GM12878 (cell line): ENCODE measurements at regions not wholly inside any gene's neighbourhood (a gene's known extent, or its start where the extent isn't known, plus 50 kb on each side); places are given as distances from the start of the nearest gene placed in this dataset.

Experiments used
- ATAC-seq: fragments of 200-7000 bp; cut with Tn5 transposase; 3 replicates; pipeline ENCODE4 v1.9.1; 2020; ENCODE audit warnings: mild to moderate bottlenecking, moderate library complexity
- BruUV-seq: library from RNA; stranded (reverse); fragments of 400-500 nt; replicated peaks from 2 replicates; lab custom pipeline; 2021; lab: Mats Ljungman, UMichigan
- CTCF ChIA-PET: fragments of 300-600 bp; sonication (Branson Sonifier 250); formaldehyde crosslinking; extraction: SDS; loops from one replicate; lab custom pipeline; 2021; ENCODE audit warnings: inconsistent platforms; lab: Yijun Ruan, JAX
- POLR2A ChIA-PET: fragments of 350-600 bp; formaldehyde crosslinking; extraction: SDS; loops from one replicate; lab custom pipeline; 2021; ENCODE audit warnings: inconsistent platforms; lab: Charles Lee
- RAD21 ChIA-PET: fragments of 300-600 bp; sonication (Branson Sonifier 250); formaldehyde crosslinking; loops from one replicate; lab custom pipeline; 2023; ENCODE audit warnings: antibody characterized with exemption; ENCODE audit not compliant: unreplicated experiment; lab: Charles Lee
- SMC1A ChIA-PET: fragments of 300-600 bp; sonication (Branson Sonifier 250); formaldehyde crosslinking; loops from one replicate; lab custom pipeline; 2023; ENCODE audit not compliant: unreplicated experiment, uncharacterized antibody; lab: Charles Lee
- DNase-seq: peaks from one replicate; pipeline ENCODE4 v3.0.0-alpha.2; 2011; ENCODE audit warnings: low read depth, low spot score
- FAIRE-seq: peaks from 3 replicates; lab custom pipeline; 2011; peaks lifted over from hg19 to GRCh38; lab: Jason Lieb, UNC
- H2AFZ ChIP-seq: 2 replicates; pipeline ENCODE4 v1.6.0; 2011; ENCODE audit warnings: low read depth, low read length, control low read depth; ENCODE audit not compliant: control insufficient read depth
- H3K27ac ChIP-seq: 2 replicates; pipeline ENCODE4 v1.5.1; 2011; ENCODE audit warnings: control low read depth; ENCODE audit not compliant: control insufficient read depth, insufficient read depth
- H3K27me3 ChIP-seq, 2 experiments: replicated peaks in 1 of 2; 2 replicates each; pipeline versions ENCODE4 v1.6.0 to v1.6.1; 2011; ENCODE audit warnings: low read length in 1 of 2; ENCODE audit not compliant: control insufficient read depth in 2 of 2, insufficient read depth in 2 of 2
- H3K36me3 ChIP-seq, 2 experiments: 2 replicates each; pipeline ENCODE4 v1.5.1; 2011; ENCODE audit warnings: low read length in 1 of 2; ENCODE audit not compliant: control insufficient read depth in 2 of 2, insufficient read depth in 2 of 2
- H3K4me1 ChIP-seq: 2 replicates; pipeline ENCODE4 v1.6.1; 2011; ENCODE audit warnings: mild to moderate bottlenecking, low read length, moderate library complexity, mixed read lengths; ENCODE audit not compliant: control insufficient read depth, insufficient read depth
- H3K4me2 ChIP-seq: 2 replicates; pipeline ENCODE4 v1.6.0; 2011; ENCODE audit warnings: control low read depth; ENCODE audit not compliant: control insufficient read depth, insufficient read depth
- H3K4me3 ChIP-seq: fragments of 200-600 bp; sonication (generic); 2 replicates; pipeline ENCODE4 v1.5.1; 2016
- H3K79me2 ChIP-seq: 2 replicates; pipeline ENCODE4 v1.6.0; 2011; ENCODE audit warnings: low read length; ENCODE audit not compliant: control insufficient read depth, insufficient read depth
- H3K9ac ChIP-seq: 2 replicates; pipeline ENCODE4 v1.8.0; 2011; ENCODE audit warnings: low read length, control low read depth, mixed read lengths; ENCODE audit not compliant: control insufficient read depth, insufficient read depth
- H3K9me3 ChIP-seq: replicated peaks from 3 replicates; pipeline ENCODE4 v1.5.1; 2011; ENCODE audit warnings: mild to moderate bottlenecking, low read length; ENCODE audit not compliant: control insufficient read depth, insufficient read depth
- H4K20me1 ChIP-seq: 2 replicates; pipeline ENCODE4 v1.6.0; 2011; ENCODE audit not compliant: control insufficient read depth, insufficient read depth
- BHLHE40 ChIP-seq, 2 experiments: fragments of 450-650 bp in 1 of 2; IDR thresholded peaks; 2 replicates each; pipeline ENCODE4 v1.6.1; 2011 to 2017; ENCODE audit warnings: low read depth in 2 of 2, borderline replicate concordance in 1 of 2, improper control_type of control experiment in 1 of 2, low read length in 1 of 2, mild to moderate bottlenecking in 1 of 2
- E2F8 ChIP-seq: fragments of 450-650 bp; IDR thresholded peaks from 2 replicates; pipeline ENCODE4 v1.6.1; 2018; ENCODE audit warnings: mild to moderate bottlenecking, low read depth, moderate library complexity; ENCODE audit not compliant: partially characterized antibody
- HDAC2 ChIP-seq: fragments of 200-600 bp; sonication (generic); IDR thresholded peaks from 2 replicates; pipeline ENCODE4 v1.6.1; 2017
- IRF3 ChIP-seq: fragments of 450-650 bp; IDR thresholded peaks from 2 replicates; pipeline ENCODE4 v1.6.1; 2014; ENCODE audit warnings: mild to moderate bottlenecking
- MEF2B ChIP-seq: fragments of 450-650 bp; IDR thresholded peaks from 2 replicates; pipeline ENCODE4 v1.6.1; 2018; ENCODE audit warnings: mild to moderate bottlenecking, moderate library complexity; ENCODE audit not compliant: partially characterized antibody, poor library complexity, severe bottlenecking
- NR2C1 ChIP-seq: fragments of 450-650 bp; IDR thresholded peaks from 2 replicates; pipeline ENCODE4 v1.6.1; 2017; ENCODE audit warnings: antibody characterized with exemption, mild to moderate bottlenecking, moderate library complexity
- NR2C2 ChIP-seq: IDR thresholded peaks from 2 replicates; pipeline ENCODE4 v1.6.1; 2011; ENCODE audit warnings: borderline replicate concordance, low read depth; ENCODE audit not compliant: control insufficient read depth, insufficient read length
- TAF1 ChIP-seq: IDR thresholded peaks from 2 replicates; pipeline ENCODE4 v1.6.1; 2011; ENCODE audit warnings: mild to moderate bottlenecking, low read depth, low read length, borderline replicate concordance
- ZBTB4 ChIP-seq: fragments of 450-650 bp; formaldehyde crosslinking; IDR thresholded peaks from 2 replicates; pipeline ENCODE4 v1.4.0; 2022; ENCODE audit warnings: mild to moderate bottlenecking, moderate library complexity
- WGBS: methylation state at CpG from one replicate; pipeline ENCODE4 v1.1.6; 2016; ENCODE audit warnings: low lambda C conversion rate; ENCODE audit not compliant: insufficient replicate concordance, insufficient coverage; ENCODE audit errors: missing lambda C conversion rate; 5-methylcytosine and 5-hydroxymethylcytosine counted together
- in situ Hi-C: fragments of 300-500 bp; cut with MboI; formaldehyde crosslinking; loops from 9 replicates; pipeline ENCODE4 v1.14.3; 2018; ENCODE audit warnings: mixed read lengths
- intact Hi-C: fragments of 100-400 bp; cut with micrococcal nuclease; formaldehyde crosslinking; loops from one replicate; pipeline ENCODE4 v1.14.2; 2022; ENCODE audit not compliant: unreplicated experiment

GRCh38 chr5:128877476-128877875 is 87.8 kb upstream of the SLC27A6 start:
- H3K4me2 ChIP-seq = no peak overlapping the region
- no peak overlapping the region for H2AFZ ChIP-seq
- RAD21 ChIA-PET = no interaction called here
- 0% methylated on average over 4 of the region's 4 CpGs for WGBS
- H3K4me3 ChIP-seq = no peak overlapping the region
- ATAC-seq (no peak), FAIRE-seq (no peak), DNase-seq (no peak)
- POLR2A ChIA-PET = no interaction called here
- H3K36me3 ChIP-seq = no peaks in the 10 kb centered on the region
- CTCF ChIA-PET = no interaction called here
- H4K20me1 ChIP-seq = no peaks in the 10 kb centered on the region
- TF ChIP-seq NR2C1 (no peak), MEF2B (no peak), HDAC2 (no peak), IRF3 (no peak), TAF1 (no peak), BHLHE40 (IDR thresholded peaks at IDR 0.05; ENCODE audit: borderline replicate concordance in 1 of 2, low read depth in 2 of 2, low read length in 1 of 2) (no peak), NR2C2 (no peak), E2F8 (no peak), ZBTB4 (CRISPR knock-in tag) (no peak)
- no peak overlapping the region for H3K9ac ChIP-seq
- no peaks in the 10 kb centered on the region for H3K4me1 ChIP-seq
- BruUV-seq = no TSS peak
- in situ Hi-C loops = no loop called here
- H3K9me3 ChIP-seq = no peaks in the 10 kb centered on the region
- no peaks in the 10 kb centered on the region for H3K27me3 ChIP-seq
- H3K79me2 ChIP-seq = no peaks in the 10 kb centered on the region
- H3K27ac ChIP-seq = no peak overlapping the region
- SMC1A ChIA-PET = no interaction called here
- intact Hi-C loops = no loop called here
